Keratinocyte (primary cell): ENCODE measurements at regions not wholly inside any gene's neighbourhood (a gene's known extent, or its start where the extent isn't known, plus 50 kb on each side); places are given as distances from the start of the nearest gene placed in this dataset.

Source experiments
- EZH2 ChIP-seq: IDR thresholded peaks from one replicate; pipeline ENCODE4 v1.6.1; 2012; ENCODE audit warnings: inconsistent platforms, mild to moderate bottlenecking, low read length, moderate library complexity
- TF ChIP-seq, protein P1 (sequence below), 3 experiments: IDR thresholded peaks in 1 of 3; conservative IDR thresholded peaks in 1 of 3; optimal IDR thresholded peaks in 1 of 3; 2 replicates in 2 of 3; 3 replicates in 1 of 3; pipeline versions ENCODE3 to v1.5.1; 2011; ENCODE audit warnings: low read length in 3 of 3, mild to moderate bottlenecking in 3 of 3, moderate library complexity in 2 of 3, control low read depth in 1 of 3, inconsistent platforms in 1 of 3; ENCODE audit not compliant: insufficient read depth in 2 of 3; ENCODE audit errors: extremely low read depth in 1 of 3

DNA sequence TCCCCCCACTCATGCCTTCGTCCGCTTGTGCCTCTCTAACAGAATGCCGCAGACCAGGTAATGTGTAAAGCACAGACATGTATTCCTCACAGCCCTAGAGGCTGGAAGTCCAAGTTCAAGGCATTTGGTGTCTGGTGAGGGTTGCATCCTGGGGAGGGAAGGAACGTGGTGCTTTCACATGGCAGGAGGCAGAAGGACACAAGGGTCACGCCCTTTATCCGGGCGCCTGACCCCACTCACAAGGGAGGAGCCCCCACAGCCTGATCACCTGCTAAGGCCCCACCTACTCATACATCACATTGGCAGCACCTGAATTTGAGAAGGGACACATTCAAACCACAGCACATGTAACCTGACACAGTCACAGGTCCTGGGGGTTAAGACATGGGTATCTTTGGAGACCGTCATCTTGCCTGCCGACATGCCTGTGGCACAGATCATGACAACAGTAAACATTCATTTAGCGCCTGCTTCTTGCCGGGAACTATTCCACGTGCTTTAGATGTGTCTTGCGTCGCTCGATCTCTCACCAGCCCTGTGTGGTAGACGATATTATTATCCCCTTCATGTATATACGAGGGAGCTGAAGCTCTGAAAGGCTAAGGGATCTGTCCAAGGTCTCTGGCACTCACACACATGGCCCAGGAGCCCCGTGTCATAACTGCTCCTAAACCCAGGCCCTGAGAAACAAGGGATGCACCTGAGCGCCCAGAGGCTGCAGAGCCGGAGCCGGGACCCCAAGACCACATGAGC lies 235.6 kb downstream of the NPHP4 start:
- TF ChIP-seq EZH2: no peak
- TF ChIP-seq, protein P1, sequence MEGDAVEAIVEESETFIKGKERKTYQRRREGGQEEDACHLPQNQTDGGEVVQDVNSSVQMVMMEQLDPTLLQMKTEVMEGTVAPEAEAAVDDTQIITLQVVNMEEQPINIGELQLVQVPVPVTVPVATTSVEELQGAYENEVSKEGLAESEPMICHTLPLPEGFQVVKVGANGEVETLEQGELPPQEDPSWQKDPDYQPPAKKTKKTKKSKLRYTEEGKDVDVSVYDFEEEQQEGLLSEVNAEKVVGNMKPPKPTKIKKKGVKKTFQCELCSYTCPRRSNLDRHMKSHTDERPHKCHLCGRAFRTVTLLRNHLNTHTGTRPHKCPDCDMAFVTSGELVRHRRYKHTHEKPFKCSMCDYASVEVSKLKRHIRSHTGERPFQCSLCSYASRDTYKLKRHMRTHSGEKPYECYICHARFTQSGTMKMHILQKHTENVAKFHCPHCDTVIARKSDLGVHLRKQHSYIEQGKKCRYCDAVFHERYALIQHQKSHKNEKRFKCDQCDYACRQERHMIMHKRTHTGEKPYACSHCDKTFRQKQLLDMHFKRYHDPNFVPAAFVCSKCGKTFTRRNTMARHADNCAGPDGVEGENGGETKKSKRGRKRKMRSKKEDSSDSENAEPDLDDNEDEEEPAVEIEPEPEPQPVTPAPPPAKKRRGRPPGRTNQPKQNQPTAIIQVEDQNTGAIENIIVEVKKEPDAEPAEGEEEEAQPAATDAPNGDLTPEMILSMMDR (optimal IDR thresholded peaks at IDR 0.05 in 1 of 3, IDR thresholded peaks at IDR 0.05 in 1 of 3, conservative IDR thresholded peaks at IDR 0.05 in 1 of 3; ENCODE audit: extremely low read depth in 1 of 3, insufficient read depth in 2 of 3, low read length in 3 of 3): no peak
